Type B pancreatic cell (in vitro differentiated cells): ENCODE measurements at regions not wholly inside any gene's neighbourhood (a gene's known extent, or its start where the extent isn't known, plus 50 kb on each side); places are given as distances from the start of the nearest gene placed in this dataset.

Experiments
- DNase-seq: peaks from one replicate; pipeline ENCODE4 v3.0.0; 2021; ENCODE audit warnings: mixed read lengths; ENCODE audit not compliant: unreplicated experiment; ENCODE audit errors: extremely low spot score
- H3K27ac Mint-ChIP-seq: 2 replicates; pipeline ENCODE4 v1.8.0; 2021; ENCODE audit warnings: mild to moderate bottlenecking, mixed read lengths
- H3K27me3 Mint-ChIP-seq: 2 replicates; pipeline ENCODE4 v1.8.0; 2021; ENCODE audit warnings: mixed read lengths
- H3K36me3 Mint-ChIP-seq: 2 replicates; pipeline ENCODE4 v1.8.0; 2021; ENCODE audit warnings: mixed read lengths
- H3K4me1 Mint-ChIP-seq: one replicate; pipeline ENCODE4 v1.8.0; 2021; ENCODE audit warnings: mixed read lengths; ENCODE audit not compliant: unreplicated experiment
- H3K4me3 Mint-ChIP-seq: 2 replicates; pipeline ENCODE4 v1.8.0; 2021; ENCODE audit warnings: mild to moderate bottlenecking, mixed read lengths
- H3K9me3 Mint-ChIP-seq: 2 replicates; pipeline ENCODE4 v1.8.0; 2021; ENCODE audit warnings: mixed read lengths
- CTCF ChIP-seq: fragments of 200-600 bp; sonication (generic); conservative IDR thresholded peaks from 2 replicates; pipeline ENCODE4 v1.5.0; 2021; ENCODE audit warnings: antibody characterized with exemption, mild to moderate bottlenecking

GRCh38 chr10:111209692-111210091 is 132.9 kb downstream of the ADRA2A start:
- H3K4me1 Mint-ChIP-seq: no peaks in the 10 kb centered on the region
- H3K4me3 Mint-ChIP-seq: no peak overlapping the region
- peaks cover 5% of the 10 kb centered on the region for H3K27me3 Mint-ChIP-seq
- DNase-seq: no peak
- no peak overlapping the region for H3K27ac Mint-ChIP-seq
- H3K36me3 Mint-ChIP-seq: no peaks in the 10 kb centered on the region
- TF ChIP-seq CTCF: no peak
- no peaks in the 10 kb centered on the region for H3K9me3 Mint-ChIP-seq

GRCh38 chr10:111211241-111211640 is 134.4 kb downstream of the ADRA2A start:
- no peaks in the 10 kb centered on the region for H3K9me3 Mint-ChIP-seq
- no peak overlapping the region for H3K4me3 Mint-ChIP-seq
- no peak for TF ChIP-seq CTCF
- no peak overlapping the region for H3K27ac Mint-ChIP-seq
- peaks cover 3% of the 10 kb centered on the region for H3K27me3 Mint-ChIP-seq
- H3K36me3 Mint-ChIP-seq: no peaks in the 10 kb centered on the region
- no peaks in the 10 kb centered on the region for H3K4me1 Mint-ChIP-seq
- DNase-seq: no peak

GRCh38 chr10:111211706-111212105 is 134.9 kb downstream of the ADRA2A start:
- Mint-ChIP-seq H3K4me3 (no peak overlapping the region), H3K27me3 (no peaks in the 10 kb centered on the region), H3K4me1 (no peaks in the 10 kb centered on the region), H3K9me3 (no peaks in the 10 kb centered on the region), H3K27ac (no peak overlapping the region), H3K36me3 (no peaks in the 10 kb centered on the region)
- DNase-seq: no peak
- TF ChIP-seq CTCF: no peak

GRCh38 chr10:111221682-111222480 is 145.1 kb downstream of the ADRA2A start:
- H3K9me3 Mint-ChIP-seq: peaks cover 5% of the 10 kb centered on the region

GRCh38 chr10:111222961-111223360 is 146.1 kb downstream of the ADRA2A start:
- TF ChIP-seq CTCF: no peak
- no peak overlapping the region for H3K27ac Mint-ChIP-seq
- H3K27me3 Mint-ChIP-seq: peaks cover 21% of the 10 kb centered on the region
- H3K4me3 Mint-ChIP-seq: no peak overlapping the region
- H3K36me3 Mint-ChIP-seq: no peaks in the 10 kb centered on the region
- no peaks in the 10 kb centered on the region for H3K4me1 Mint-ChIP-seq
- peaks cover 5% of the 10 kb centered on the region for H3K9me3 Mint-ChIP-seq
- no peak for DNase-seq

More at GRCh38 chr10:111221682-111222480, 145.1 kb downstream of the ADRA2A start:
- no peak for TF ChIP-seq CTCF
- Mint-ChIP-seq H3K4me3 (no peak overlapping the region), H3K4me1 (no peaks in the 10 kb centered on the region), H3K27me3 (peaks cover 21% of the 10 kb centered on the region), H3K36me3 (no peaks in the 10 kb centered on the region), H3K27ac (no peak overlapping the region)
- no peak for DNase-seq
